GM23338 (cell line): ENCODE measurements at regions not wholly inside any gene's neighbourhood (a gene's known extent, or its start where the extent isn't known, plus 50 kb on each side); places are given as distances from the start of the nearest gene placed in this dataset.

Experiments
- ATAC-seq: fragments of 200-7000 bp; cut with Tn5 transposase; 3 replicates; pipeline ENCODE4 v1.9.1; 2020
- DNase-seq: peaks from one replicate; pipeline ENCODE4 v3.0.0-alpha.2; 2015; ENCODE audit warnings: low spot score
- H2AFZ ChIP-seq: fragments of 200-600 bp; sonication (generic); 2 replicates; pipeline ENCODE4 v1.8.0; 2016; ENCODE audit warnings: antibody characterized with exemption, mild to moderate bottlenecking, moderate library complexity
- H3F3A ChIP-seq: fragments of 200-600 bp; sonication (generic); replicated peaks from 2 replicates; pipeline ENCODE4 v1.8.0; 2017; ENCODE audit warnings: antibody characterized with exemption, mixed run types, low read depth
- H3K27ac ChIP-seq: fragments of 200-600 bp; sonication (generic); 2 replicates; pipeline ENCODE4 v1.6.1; 2016; ENCODE audit warnings: low read depth
- H3K27me3 ChIP-seq: fragments of 200-600 bp; sonication (generic); 2 replicates; pipeline ENCODE4 v1.8.0; 2016; ENCODE audit warnings: mild to moderate bottlenecking, mixed run types, moderate library complexity; ENCODE audit not compliant: insufficient read depth
- H3K36me3 ChIP-seq: fragments of 200-600 bp; sonication (generic); 2 replicates; pipeline ENCODE4 v1.8.0; 2016; ENCODE audit warnings: mild to moderate bottlenecking; ENCODE audit not compliant: insufficient read depth
- H3K4me1 ChIP-seq: fragments of 200-600 bp; sonication (generic); 2 replicates; pipeline ENCODE4 v1.8.0; 2016; ENCODE audit warnings: mild to moderate bottlenecking, moderate library complexity; ENCODE audit not compliant: insufficient read depth
- H3K4me2 ChIP-seq: fragments of 200-600 bp; sonication (generic); 2 replicates; pipeline ENCODE4 v1.7.1; 2017; ENCODE audit warnings: mixed run types
- H3K4me3 ChIP-seq: fragments of 200-600 bp; sonication (generic); 2 replicates; pipeline ENCODE4 v1.6.1; 2016; ENCODE audit warnings: mixed run types
- H3K79me2 ChIP-seq: fragments of 200-600 bp; sonication (generic); replicated peaks from 2 replicates; pipeline ENCODE4 v1.8.0; 2017; ENCODE audit warnings: mild to moderate bottlenecking; ENCODE audit not compliant: insufficient read depth
- H3K9me2 ChIP-seq: fragments of 200-600 bp; sonication (generic); 2 replicates; pipeline ENCODE4 v1.8.0; 2017; ENCODE audit not compliant: insufficient read depth
- H4K20me1 ChIP-seq: fragments of 200-600 bp; sonication (generic); replicated peaks from 2 replicates; pipeline ENCODE4 v1.8.0; 2017; ENCODE audit warnings: mild to moderate bottlenecking; ENCODE audit not compliant: insufficient read depth
- H3K27ac Mint-ChIP-seq: 2 replicates; pipeline ENCODE4 v1.8.0; 2020; ENCODE audit warnings: inconsistent platforms, mild to moderate bottlenecking, moderate library complexity, mixed read lengths
- H3K27me3 Mint-ChIP-seq: 3 replicates; pipeline ENCODE4 v1.8.0; 2022; ENCODE audit warnings: low read depth, mild to moderate bottlenecking, moderate library complexity, mixed read lengths, inconsistent platforms; ENCODE audit not compliant: insufficient read depth, poor library complexity
- H3K36me3 Mint-ChIP-seq: 3 replicates; pipeline ENCODE4 v1.8.0; 2021; ENCODE audit warnings: low read depth, mild to moderate bottlenecking, inconsistent platforms, moderate library complexity, mixed read lengths
- H3K4me1 Mint-ChIP-seq: 3 replicates; pipeline ENCODE4 v1.8.0; 2020; ENCODE audit warnings: mild to moderate bottlenecking, inconsistent platforms, mixed read lengths
- H3K4me3 Mint-ChIP-seq: 3 replicates; pipeline ENCODE4 v1.8.0; 2021; ENCODE audit warnings: moderate library complexity, mild to moderate bottlenecking, inconsistent platforms, mixed read lengths
- H3K9me3 Mint-ChIP-seq: 3 replicates; pipeline ENCODE4 v1.8.0; 2020; ENCODE audit warnings: moderate library complexity, mild to moderate bottlenecking, inconsistent platforms, mixed read lengths
- CREB1 ChIP-seq: fragments of 250-450 bp; sonication (Bioruptor Pico); IDR thresholded peaks from 2 replicates; pipeline ENCODE4 v1.5.0; 2020; ENCODE audit warnings: low read depth, mild to moderate bottlenecking, moderate library complexity
- CTCF ChIP-seq, 2 experiments: fragments of 200-600 bp in 1 of 2; sonication (generic) in 1 of 2; conservative IDR thresholded peaks; 2 replicates each; pipeline versions ENCODE4 v1.5.1 to v1.6.1; 2016 to 2017; ENCODE audit warnings: antibody characterized with exemption in 2 of 2, low read depth in 2 of 2, mild to moderate bottlenecking in 2 of 2, moderate library complexity in 1 of 2
- EZH2 ChIP-seq: fragments of 200-600 bp; sonication (generic); IDR thresholded peaks from one replicate; pipeline ENCODE4 v1.8.0; 2017; ENCODE audit warnings: antibody characterized with exemption, mild to moderate bottlenecking, low read depth; ENCODE audit not compliant: unreplicated experiment
- EZH2phosphoT487 ChIP-seq: fragments of 200-600 bp; sonication (generic); IDR thresholded peaks from one replicate; pipeline ENCODE4 v1.8.1; 2018; ENCODE audit warnings: antibody characterized with exemption; ENCODE audit not compliant: unreplicated experiment
- JUNB ChIP-seq: IDR thresholded peaks from one replicate; pipeline ENCODE4 v1.6.1; 2016; ENCODE audit warnings: antibody characterized with exemption; ENCODE audit not compliant: unreplicated experiment
- NANOG ChIP-seq: IDR thresholded peaks from 2 replicates; pipeline ENCODE4 v1.6.1; 2016; ENCODE audit warnings: antibody characterized with exemption, borderline replicate concordance
- POLR2AphosphoS5 ChIP-seq: IDR thresholded peaks from 2 replicates; pipeline ENCODE4 v1.6.1; 2016; ENCODE audit warnings: antibody characterized with exemption, low read depth
- ZNF114 ChIP-seq: fragments of 250-450 bp; sonication (Bioruptor Pico); IDR thresholded peaks from 2 replicates; pipeline ENCODE4 v1.5.0; 2020; ENCODE audit warnings: mild to moderate bottlenecking, moderate library complexity
- ZNF331 ChIP-seq: fragments of 250-450 bp; sonication (Bioruptor Pico); IDR thresholded peaks from 2 replicates; pipeline ENCODE4 v1.5.0; 2020; ENCODE audit warnings: low read depth, mild to moderate bottlenecking, moderate library complexity
- ZNF462 ChIP-seq: fragments of 250-450 bp; sonication (Bioruptor Pico); IDR thresholded peaks from 2 replicates; pipeline ENCODE4 v1.5.0; 2020; ENCODE audit warnings: mild to moderate bottlenecking, moderate library complexity
- TF ChIP-seq, protein P1 (sequence below): IDR thresholded peaks from one replicate; pipeline ENCODE4 v1.6.1; 2018; ENCODE audit warnings: antibody characterized with exemption; ENCODE audit not compliant: unreplicated experiment

DNA sequence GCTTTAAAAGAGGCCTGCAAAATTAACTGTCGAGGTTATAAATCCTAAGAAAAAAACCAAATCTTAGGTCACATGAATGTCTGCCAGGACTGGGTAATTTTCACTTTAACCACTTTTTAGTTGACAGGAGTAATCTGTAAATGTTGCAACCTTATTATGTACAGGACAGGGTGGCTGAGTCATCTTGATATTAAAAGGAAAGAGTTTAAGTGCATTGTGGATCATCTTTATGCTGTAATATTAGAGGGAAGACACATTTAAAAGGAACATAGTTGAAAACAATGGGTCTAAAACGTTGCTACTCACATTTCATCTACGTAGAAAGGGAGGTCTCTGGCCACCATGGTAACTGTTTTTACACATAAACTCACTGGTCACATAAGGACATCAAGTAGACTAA, 115.5 kb downstream of the LSMEM1 start (continued):
- TF ChIP-seq, protein P1, sequence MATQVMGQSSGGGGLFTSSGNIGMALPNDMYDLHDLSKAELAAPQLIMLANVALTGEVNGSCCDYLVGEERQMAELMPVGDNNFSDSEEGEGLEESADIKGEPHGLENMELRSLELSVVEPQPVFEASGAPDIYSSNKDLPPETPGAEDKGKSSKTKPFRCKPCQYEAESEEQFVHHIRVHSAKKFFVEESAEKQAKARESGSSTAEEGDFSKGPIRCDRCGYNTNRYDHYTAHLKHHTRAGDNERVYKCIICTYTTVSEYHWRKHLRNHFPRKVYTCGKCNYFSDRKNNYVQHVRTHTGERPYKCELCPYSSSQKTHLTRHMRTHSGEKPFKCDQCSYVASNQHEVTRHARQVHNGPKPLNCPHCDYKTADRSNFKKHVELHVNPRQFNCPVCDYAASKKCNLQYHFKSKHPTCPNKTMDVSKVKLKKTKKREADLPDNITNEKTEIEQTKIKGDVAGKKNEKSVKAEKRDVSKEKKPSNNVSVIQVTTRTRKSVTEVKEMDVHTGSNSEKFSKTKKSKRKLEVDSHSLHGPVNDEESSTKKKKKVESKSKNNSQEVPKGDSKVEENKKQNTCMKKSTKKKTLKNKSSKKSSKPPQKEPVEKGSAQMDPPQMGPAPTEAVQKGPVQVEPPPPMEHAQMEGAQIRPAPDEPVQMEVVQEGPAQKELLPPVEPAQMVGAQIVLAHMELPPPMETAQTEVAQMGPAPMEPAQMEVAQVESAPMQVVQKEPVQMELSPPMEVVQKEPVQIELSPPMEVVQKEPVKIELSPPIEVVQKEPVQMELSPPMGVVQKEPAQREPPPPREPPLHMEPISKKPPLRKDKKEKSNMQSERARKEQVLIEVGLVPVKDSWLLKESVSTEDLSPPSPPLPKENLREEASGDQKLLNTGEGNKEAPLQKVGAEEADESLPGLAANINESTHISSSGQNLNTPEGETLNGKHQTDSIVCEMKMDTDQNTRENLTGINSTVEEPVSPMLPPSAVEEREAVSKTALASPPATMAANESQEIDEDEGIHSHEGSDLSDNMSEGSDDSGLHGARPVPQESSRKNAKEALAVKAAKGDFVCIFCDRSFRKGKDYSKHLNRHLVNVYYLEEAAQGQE = no peak
- TF ChIP-seq EZH2phosphoT487 = no peak
- no peak for TF ChIP-seq CREB1 (CRISPR knock-in tag)
- no peak for TF ChIP-seq EZH2

GRCh38 chr7:112596981-112597380, 116.2 kb downstream of the LSMEM1 start:
- Mint-ChIP-seq H3K36me3 (no peaks in the 10 kb centered on the region), H3K4me3 (no peak overlapping the region), H3K27me3 (no peaks in the 10 kb centered on the region), H3K27ac (no peak overlapping the region), H3K4me1 (no peaks in the 10 kb centered on the region), H3K9me3 (no peaks in the 10 kb centered on the region)
- Histone ChIP-seq H3K36me3 (no peaks in the 10 kb centered on the region), H3K4me2 (no peak overlapping the region), H2AFZ (no peak overlapping the region), H3K27ac (no peak overlapping the region), H3K4me1 (no peaks in the 10 kb centered on the region), H3K9me2 (no peaks in the 10 kb centered on the region), H3K27me3 (no peaks in the 10 kb centered on the region), H4K20me1 (no peaks in the 10 kb centered on the region), H3K79me2 (no peaks in the 10 kb centered on the region), H3K4me3 (no peak overlapping the region), H3F3A (no peaks in the 10 kb centered on the region)
- DNase-seq (no peak), ATAC-seq (no peak)
- TF ChIP-seq CTCF (conservative IDR thresholded peaks at IDR 0.05; ENCODE audit: low read depth in 2 of 2) = no peak
- TF ChIP-seq ZNF462 (CRISPR knock-in tag) = no peak
- TF ChIP-seq POLR2AphosphoS5 = no peak
- TF ChIP-seq, protein P1 = no peak
- no peak for TF ChIP-seq ZNF331
- no peak for TF ChIP-seq NANOG
- TF ChIP-seq EZH2 = no peak
- no peak for TF ChIP-seq JUNB
- no peak for TF ChIP-seq ZNF114
